ENCODE measurements at regions not wholly inside any gene's neighbourhood (a gene's known extent, or its start where the extent isn't known, plus 50 kb on each side); places are given as distances from the start of the nearest gene placed in this dataset.
"Not testable (repeated sequence)": the region's sequence is repeated elsewhere in the genome, so short reads cannot be mapped to it uniquely, and the experiment has no call there.

DNA sequence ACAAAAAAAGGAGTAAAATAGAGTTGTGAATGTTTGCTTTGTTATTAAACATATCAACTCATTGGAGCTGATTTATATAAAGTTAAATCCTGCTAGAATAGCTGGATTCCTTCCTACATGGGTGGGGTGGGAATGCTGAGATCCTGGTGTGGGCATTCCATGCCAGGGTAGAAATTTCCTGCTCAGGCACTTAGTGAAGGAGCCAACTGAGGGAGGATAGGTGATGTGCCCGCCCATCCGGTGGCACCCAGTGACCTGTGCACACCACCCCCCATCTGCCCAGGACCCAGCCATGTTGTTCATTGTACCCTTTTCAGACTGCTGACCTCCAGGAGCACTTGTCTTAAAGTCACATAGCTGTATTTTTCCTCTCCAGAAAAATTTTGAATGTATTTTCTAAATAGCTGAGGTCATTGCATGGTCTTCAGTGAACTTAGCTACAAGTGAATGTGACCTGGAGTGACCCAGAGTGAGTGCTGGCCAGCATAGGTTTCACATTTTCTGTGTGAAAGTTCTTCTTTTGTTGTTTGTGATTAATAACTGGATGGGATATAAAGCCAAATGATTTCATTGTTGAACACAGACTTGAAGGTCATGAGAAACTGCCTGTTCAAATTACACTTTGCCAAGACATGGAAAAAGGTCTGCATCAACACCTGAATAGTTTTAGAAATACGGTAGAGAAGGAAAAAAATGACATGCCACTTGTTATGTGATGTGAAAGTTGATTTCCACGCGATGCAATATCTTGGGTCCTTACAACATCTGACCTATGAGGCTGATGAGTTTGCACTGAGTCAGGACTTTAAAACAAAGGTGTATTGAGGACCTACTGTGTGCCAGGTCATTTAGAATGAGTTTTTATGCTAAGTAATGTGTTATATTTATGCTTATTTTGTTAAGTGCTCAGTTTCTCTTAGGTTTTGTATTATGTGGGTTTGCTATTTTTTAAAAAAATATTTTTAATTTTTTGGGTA, 77.2 kb downstream of the UTRN start:
- peak; percentile 71 to 86 (median 79) for ATAC-seq
- peaks cover 7 to 27% (median 24%) of the 10 kb centered on the region in 3 donors for H3K4me1 ChIP-seq
- peak overlapping the region in 3 of 4 donors; percentile 7 to 62 (median 56) for H3K27ac ChIP-seq
- H3K9me3 ChIP-seq, result no peaks in the 10 kb centered on the region
- intact Hi-C loops (cut with DNase I), result no loop called here
- no peak overlapping the region for H3K4me3 ChIP-seq
- no peaks in the 10 kb centered on the region for H3K36me3 ChIP-seq
- no peaks in the 10 kb centered on the region for H3K27me3 ChIP-seq
- WGBS, 2 donors, result 14 to 25% methylated on average over 5 of the region's 5 CpGs
- no peak for FAIRE-seq
- peak in 1 of 6 donors; percentile 48 for DNase-seq
- TF ChIP-seq, protein P1, sequence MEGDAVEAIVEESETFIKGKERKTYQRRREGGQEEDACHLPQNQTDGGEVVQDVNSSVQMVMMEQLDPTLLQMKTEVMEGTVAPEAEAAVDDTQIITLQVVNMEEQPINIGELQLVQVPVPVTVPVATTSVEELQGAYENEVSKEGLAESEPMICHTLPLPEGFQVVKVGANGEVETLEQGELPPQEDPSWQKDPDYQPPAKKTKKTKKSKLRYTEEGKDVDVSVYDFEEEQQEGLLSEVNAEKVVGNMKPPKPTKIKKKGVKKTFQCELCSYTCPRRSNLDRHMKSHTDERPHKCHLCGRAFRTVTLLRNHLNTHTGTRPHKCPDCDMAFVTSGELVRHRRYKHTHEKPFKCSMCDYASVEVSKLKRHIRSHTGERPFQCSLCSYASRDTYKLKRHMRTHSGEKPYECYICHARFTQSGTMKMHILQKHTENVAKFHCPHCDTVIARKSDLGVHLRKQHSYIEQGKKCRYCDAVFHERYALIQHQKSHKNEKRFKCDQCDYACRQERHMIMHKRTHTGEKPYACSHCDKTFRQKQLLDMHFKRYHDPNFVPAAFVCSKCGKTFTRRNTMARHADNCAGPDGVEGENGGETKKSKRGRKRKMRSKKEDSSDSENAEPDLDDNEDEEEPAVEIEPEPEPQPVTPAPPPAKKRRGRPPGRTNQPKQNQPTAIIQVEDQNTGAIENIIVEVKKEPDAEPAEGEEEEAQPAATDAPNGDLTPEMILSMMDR (IDR thresholded peaks at IDR 0.05), result no peak

DNA sequence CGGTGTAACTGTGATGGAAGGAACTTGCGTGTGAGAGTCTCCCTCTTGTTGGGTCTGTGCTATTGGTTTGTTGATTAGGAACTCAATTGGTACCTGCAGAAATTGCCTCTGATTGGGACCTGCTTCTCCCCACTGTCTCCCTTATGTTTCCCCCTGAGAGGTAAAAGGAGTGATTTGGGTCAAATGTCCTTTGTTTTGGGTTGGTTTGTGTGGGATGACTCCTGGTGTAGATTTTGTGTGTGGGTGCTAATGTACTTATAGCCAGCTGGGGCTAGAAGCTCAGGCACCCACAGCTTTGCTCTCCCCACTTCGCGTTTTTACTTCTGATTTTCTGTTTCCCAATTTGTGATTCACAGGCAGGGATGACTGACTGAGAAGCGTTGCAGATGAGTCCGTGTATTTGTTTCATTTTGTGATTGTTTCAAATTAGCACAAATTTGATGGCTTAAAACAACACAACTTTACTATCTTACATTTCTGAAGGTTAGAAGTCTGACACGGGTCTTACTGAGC, 79.1 kb downstream of the UTRN start:
- Histone ChIP-seq H3K27me3 (no peaks in the 10 kb centered on the region), H3K9me3 (no peaks in the 10 kb centered on the region), H3K4me1 (peaks cover 7 to 27% (median 24%) of the 10 kb centered on the region in 3 donors), H3K27ac (no peak overlapping the region), H3K36me3 (no peaks in the 10 kb centered on the region), H3K4me3 (no peak overlapping the region)
- no peak for ATAC-seq
- no peak for FAIRE-seq
- intact Hi-C loops (cut with DNase I), result no loop called here
- 83 to 89% methylated on average over 7 of the region's 7 CpGs for WGBS, 2 donors
- DNase-seq, result no peak
- TF ChIP-seq, protein P1 (IDR thresholded peaks at IDR 0.05), result no peak

DNA sequence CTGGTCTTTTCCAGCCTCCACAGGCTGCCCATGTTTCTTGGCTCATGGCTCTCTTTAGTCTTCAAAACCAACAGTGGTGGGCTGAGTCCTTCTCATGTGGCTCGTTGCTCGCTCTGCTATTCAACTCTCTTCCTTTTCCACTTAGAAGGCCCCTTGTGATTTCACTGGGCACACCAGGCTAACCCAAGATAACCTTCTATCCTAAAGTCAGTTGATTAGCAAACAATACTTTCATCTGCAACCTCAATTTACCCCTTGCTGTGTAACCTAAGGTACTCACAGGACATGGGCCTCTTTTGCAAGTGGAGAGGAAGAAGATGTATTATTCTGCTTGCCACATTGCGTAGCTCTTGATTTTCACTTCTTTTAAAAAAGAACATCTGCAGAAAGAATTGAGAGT, 79.6 kb downstream of the UTRN start:
- Histone ChIP-seq H3K4me3 (no peak overlapping the region), H3K4me1 (peaks cover 7 to 27% (median 24%) of the 10 kb centered on the region in 3 donors), H3K27ac (no peak overlapping the region), H3K27me3 (no peaks in the 10 kb centered on the region), H3K36me3 (no peaks in the 10 kb centered on the region), H3K9me3 (no peaks in the 10 kb centered on the region)
- FAIRE-seq, result no peak
- no peak for ATAC-seq
- WGBS, 2 donors, result 86 to 92% methylated on average over 3 of the region's 3 CpGs
- DNase-seq, result no peak
- intact Hi-C loops (cut with DNase I), result no loop called here
- TF ChIP-seq, protein P1 (IDR thresholded peaks at IDR 0.05), result no peak

DNA sequence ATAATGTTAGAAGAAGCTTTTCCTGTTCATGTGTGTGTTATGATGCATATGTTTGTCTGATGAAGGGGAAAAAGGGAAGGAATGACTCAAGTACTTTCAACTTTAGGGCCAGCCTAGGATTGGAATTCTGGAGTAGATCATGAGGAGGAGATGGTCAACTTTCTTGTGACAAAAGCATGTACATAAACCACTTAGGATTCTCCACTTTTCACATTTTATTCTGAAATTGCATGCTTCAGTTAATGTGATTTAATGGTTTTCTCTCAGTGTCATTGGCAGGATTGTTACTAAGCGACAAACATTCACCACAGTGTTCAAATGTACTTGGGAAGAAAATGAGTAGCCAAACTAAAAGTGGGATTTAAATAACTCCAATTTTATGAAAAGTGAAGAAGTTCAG, 80.1 kb downstream of the UTRN start:
- no peak for ATAC-seq

DNA sequence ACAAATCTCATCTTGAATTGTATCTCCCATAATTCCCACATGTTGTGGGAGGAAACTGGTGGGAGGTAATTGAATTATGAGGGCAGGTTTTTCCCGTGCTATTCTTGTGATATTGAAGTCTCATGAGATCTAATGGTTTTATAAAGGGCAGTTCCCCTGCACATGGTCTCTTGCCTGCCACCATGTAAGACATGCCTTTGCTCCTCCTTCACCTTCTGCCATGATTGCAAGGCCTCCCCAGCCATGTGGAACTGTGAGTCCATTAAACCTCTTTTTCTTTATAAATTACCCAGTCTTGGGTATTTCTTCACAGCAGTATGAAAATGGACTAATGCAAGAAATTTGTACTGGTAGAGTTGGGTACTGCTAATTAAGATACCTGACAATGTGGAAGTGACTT, 84.6 kb downstream of the UTRN start:
- DNase-seq; intact Hi-C loops (cut with DNase I); H3K4me1 ChIP-seq; ATAC-seq; H3K4me3 ChIP-seq; FAIRE-seq; H3K36me3 ChIP-seq; H3K9me3 ChIP-seq; H3K27me3 ChIP-seq; H3K27ac ChIP-seq: not testable (repeated sequence)
- WGBS, 2 donors, result 87% methylated on average over 1 of the region's 1 CpG

More for the DNA sequence above, 80.1 kb downstream of the UTRN start:
- Histone ChIP-seq H3K27me3 (no peaks in the 10 kb centered on the region), H3K9me3 (no peaks in the 10 kb centered on the region), H3K27ac (no peak overlapping the region), H3K4me3 (no peak overlapping the region), H3K4me1 (peaks cover 7 to 27% (median 24%) of the 10 kb centered on the region in 3 donors), H3K36me3 (no peaks in the 10 kb centered on the region)
- no peak for DNase-seq
- no peak for FAIRE-seq
- TF ChIP-seq, protein P1 (IDR thresholded peaks at IDR 0.05), result no peak
- 95 to 98% methylated on average over 1 of the region's 1 CpG for WGBS, 2 donors
- intact Hi-C loops (cut with DNase I), result no loop called here
